ENCODE measurements at regions not wholly inside any gene's neighbourhood (a gene's known extent, or its start where the extent isn't known, plus 50 kb on each side); places are given as distances from the start of the nearest gene placed in this dataset.

- H3K27me3 ChIP-seq (ENCODE audit: control insufficient read depth, insufficient read depth, low read length): no peaks in the 10 kb centered on the region
- POLR2A ChIA-PET: no interaction called here
- no peak for DNase-seq (ENCODE audit: low read depth)
- no peak overlapping the region for H3K4me3 ChIP-seq (ENCODE audit: low read depth, low read length)
- H3K36me3 ChIP-seq (ENCODE audit: control insufficient read depth, insufficient read depth, low read length): no peaks in the 10 kb centered on the region
- TF ChIP-seq, protein P1, sequence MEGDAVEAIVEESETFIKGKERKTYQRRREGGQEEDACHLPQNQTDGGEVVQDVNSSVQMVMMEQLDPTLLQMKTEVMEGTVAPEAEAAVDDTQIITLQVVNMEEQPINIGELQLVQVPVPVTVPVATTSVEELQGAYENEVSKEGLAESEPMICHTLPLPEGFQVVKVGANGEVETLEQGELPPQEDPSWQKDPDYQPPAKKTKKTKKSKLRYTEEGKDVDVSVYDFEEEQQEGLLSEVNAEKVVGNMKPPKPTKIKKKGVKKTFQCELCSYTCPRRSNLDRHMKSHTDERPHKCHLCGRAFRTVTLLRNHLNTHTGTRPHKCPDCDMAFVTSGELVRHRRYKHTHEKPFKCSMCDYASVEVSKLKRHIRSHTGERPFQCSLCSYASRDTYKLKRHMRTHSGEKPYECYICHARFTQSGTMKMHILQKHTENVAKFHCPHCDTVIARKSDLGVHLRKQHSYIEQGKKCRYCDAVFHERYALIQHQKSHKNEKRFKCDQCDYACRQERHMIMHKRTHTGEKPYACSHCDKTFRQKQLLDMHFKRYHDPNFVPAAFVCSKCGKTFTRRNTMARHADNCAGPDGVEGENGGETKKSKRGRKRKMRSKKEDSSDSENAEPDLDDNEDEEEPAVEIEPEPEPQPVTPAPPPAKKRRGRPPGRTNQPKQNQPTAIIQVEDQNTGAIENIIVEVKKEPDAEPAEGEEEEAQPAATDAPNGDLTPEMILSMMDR (IDR thresholded peaks at IDR 0.05; ENCODE audit: insufficient read depth, low read depth, low read length): no peak
- CTCF ChIA-PET: no interaction called here
These were observed 226.7 kb upstream of the TSHZ3 start for GRCh38 chr19:31575846-31576335.

GRCh38 chr19:31578326-31578725, 229.1 kb upstream of the TSHZ3 start:
- Histone ChIP-seq H3K27me3 (ENCODE audit: control insufficient read depth, insufficient read depth, low read length) (no peaks in the 10 kb centered on the region), H3K36me3 (ENCODE audit: control insufficient read depth, insufficient read depth, low read length) (no peaks in the 10 kb centered on the region), H3K4me3 (ENCODE audit: low read depth, low read length) (no peak overlapping the region)
- TF ChIP-seq, protein P1 (IDR thresholded peaks at IDR 0.05; ENCODE audit: insufficient read depth, low read depth, low read length): no peak
- ChIA-PET CTCF (no interaction called here), POLR2A (no interaction called here)
- no peak for DNase-seq (ENCODE audit: low read depth)

- Histone ChIP-seq H3K4me3 (ENCODE audit: low read depth, low read length) (no peak overlapping the region), H3K36me3 (ENCODE audit: control insufficient read depth, insufficient read depth, low read length) (no peaks in the 10 kb centered on the region), H3K27me3 (ENCODE audit: control insufficient read depth, insufficient read depth, low read length) (no peaks in the 10 kb centered on the region)
- DNase-seq (ENCODE audit: low read depth): no peak
- TF ChIP-seq, protein P1 (IDR thresholded peaks at IDR 0.05; ENCODE audit: insufficient read depth, low read depth, low read length): no peak
- ChIA-PET CTCF (no interaction called here), POLR2A (no interaction called here)
These were observed 233.9 kb upstream of the TSHZ3 start for GRCh38 chr19:31583148-31583547.

DNA sequence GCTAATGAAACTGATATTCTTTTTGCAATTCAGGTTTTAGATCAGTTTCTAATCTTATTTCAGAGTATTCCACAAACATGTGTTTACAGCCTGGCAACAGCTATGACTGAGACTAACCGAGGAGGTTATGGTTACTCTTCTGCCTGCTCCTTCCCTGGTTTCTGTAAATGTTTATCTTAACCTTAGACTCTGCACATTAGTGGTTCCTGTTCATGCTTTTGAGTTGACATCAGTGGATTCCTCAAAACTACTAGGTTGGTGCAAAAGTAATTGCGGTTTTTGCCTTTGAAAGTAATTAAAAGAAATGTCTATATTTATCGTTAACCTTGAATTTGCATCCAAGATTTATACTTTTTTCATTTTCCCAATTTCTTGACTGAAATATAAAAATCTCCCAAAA, 237.0 kb upstream of the TSHZ3 start:
- POLR2A ChIA-PET: no interaction called here
- Histone ChIP-seq H3K36me3 (ENCODE audit: control insufficient read depth, insufficient read depth, low read length) (no peaks in the 10 kb centered on the region), H3K27me3 (ENCODE audit: control insufficient read depth, insufficient read depth, low read length) (no peaks in the 10 kb centered on the region), H3K4me3 (ENCODE audit: low read depth, low read length) (no peak overlapping the region)
- no peak for DNase-seq (ENCODE audit: low read depth)
- TF ChIP-seq, protein P1 (IDR thresholded peaks at IDR 0.05; ENCODE audit: insufficient read depth, low read depth, low read length): no peak
- CTCF ChIA-PET: no interaction called here

DNA sequence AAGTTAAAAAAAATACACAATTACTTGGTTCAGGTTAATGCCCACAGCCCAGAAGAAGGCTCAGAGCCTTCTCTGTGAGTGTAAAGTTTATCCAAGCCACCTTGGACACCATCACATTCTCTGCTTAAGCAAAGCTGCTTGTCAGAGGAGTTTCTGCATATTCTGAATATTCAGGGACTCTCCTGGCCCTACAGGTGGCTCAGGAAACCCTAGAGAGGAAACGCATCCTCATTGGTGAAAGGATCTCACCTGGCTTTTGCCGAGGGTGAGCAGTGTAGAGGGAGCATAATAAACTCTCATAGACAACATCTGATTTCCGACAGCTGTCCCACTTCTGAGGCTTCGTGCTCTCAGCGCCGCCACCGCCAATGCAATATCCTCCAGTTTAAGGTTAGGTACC, 239.9 kb upstream of the TSHZ3 start:
- no peak overlapping the region for H3K4me3 ChIP-seq (ENCODE audit: low read depth, low read length)
- TF ChIP-seq, protein P1 (IDR thresholded peaks at IDR 0.05; ENCODE audit: insufficient read depth, low read depth, low read length): no peak
- no peaks in the 10 kb centered on the region for H3K36me3 ChIP-seq (ENCODE audit: control insufficient read depth, insufficient read depth, low read length)
- no peak for DNase-seq (ENCODE audit: low read depth)
- ChIA-PET POLR2A (no interaction called here), CTCF (no interaction called here)
- H3K27me3 ChIP-seq (ENCODE audit: control insufficient read depth, insufficient read depth, low read length): no peaks in the 10 kb centered on the region

All from BJ (cell line).